ENCODE measurements at regions not wholly inside any gene's neighbourhood (a gene's known extent, or its start where the extent isn't known, plus 50 kb on each side); places are given as distances from the start of the nearest gene placed in this dataset.

DNA sequence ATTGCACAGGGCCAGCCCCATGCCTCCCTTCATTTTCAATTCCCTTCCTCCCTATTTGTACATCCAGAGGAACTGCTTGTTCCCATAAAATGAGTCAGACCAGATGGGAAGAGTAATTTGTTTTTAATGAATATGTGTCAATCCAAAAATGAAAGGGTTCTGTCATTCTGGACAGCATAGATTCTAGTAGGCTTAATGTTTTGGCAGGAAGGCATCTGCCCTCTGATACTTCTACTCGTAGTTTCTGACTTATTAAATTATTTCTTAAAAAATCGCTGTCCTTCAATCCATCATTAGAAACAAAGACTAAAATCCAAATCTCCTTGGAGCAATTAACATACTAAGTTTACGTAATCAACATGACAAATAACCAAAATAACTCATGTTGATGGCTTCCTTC lies 665.5 kb downstream of the TENT5A start:
- no peak for TF ChIP-seq POLR2A (IDR thresholded peaks at IDR 0.05; ENCODE audit: low read length)
- TF ChIP-seq, protein P1, sequence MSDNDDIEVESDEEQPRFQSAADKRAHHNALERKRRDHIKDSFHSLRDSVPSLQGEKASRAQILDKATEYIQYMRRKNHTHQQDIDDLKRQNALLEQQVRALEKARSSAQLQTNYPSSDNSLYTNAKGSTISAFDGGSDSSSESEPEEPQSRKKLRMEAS (IDR thresholded peaks at IDR 0.05): no peak
- no peak for TF ChIP-seq SMC3 (IDR thresholded peaks at IDR 0.05)
- TF ChIP-seq, protein P2, sequence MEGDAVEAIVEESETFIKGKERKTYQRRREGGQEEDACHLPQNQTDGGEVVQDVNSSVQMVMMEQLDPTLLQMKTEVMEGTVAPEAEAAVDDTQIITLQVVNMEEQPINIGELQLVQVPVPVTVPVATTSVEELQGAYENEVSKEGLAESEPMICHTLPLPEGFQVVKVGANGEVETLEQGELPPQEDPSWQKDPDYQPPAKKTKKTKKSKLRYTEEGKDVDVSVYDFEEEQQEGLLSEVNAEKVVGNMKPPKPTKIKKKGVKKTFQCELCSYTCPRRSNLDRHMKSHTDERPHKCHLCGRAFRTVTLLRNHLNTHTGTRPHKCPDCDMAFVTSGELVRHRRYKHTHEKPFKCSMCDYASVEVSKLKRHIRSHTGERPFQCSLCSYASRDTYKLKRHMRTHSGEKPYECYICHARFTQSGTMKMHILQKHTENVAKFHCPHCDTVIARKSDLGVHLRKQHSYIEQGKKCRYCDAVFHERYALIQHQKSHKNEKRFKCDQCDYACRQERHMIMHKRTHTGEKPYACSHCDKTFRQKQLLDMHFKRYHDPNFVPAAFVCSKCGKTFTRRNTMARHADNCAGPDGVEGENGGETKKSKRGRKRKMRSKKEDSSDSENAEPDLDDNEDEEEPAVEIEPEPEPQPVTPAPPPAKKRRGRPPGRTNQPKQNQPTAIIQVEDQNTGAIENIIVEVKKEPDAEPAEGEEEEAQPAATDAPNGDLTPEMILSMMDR (IDR thresholded peaks at IDR 0.05): no peak
- no peak for TF ChIP-seq RNF2 (IDR thresholded peaks at IDR 0.05; ENCODE audit: borderline replicate concordance, low read depth)
- TF ChIP-seq, protein P3, sequence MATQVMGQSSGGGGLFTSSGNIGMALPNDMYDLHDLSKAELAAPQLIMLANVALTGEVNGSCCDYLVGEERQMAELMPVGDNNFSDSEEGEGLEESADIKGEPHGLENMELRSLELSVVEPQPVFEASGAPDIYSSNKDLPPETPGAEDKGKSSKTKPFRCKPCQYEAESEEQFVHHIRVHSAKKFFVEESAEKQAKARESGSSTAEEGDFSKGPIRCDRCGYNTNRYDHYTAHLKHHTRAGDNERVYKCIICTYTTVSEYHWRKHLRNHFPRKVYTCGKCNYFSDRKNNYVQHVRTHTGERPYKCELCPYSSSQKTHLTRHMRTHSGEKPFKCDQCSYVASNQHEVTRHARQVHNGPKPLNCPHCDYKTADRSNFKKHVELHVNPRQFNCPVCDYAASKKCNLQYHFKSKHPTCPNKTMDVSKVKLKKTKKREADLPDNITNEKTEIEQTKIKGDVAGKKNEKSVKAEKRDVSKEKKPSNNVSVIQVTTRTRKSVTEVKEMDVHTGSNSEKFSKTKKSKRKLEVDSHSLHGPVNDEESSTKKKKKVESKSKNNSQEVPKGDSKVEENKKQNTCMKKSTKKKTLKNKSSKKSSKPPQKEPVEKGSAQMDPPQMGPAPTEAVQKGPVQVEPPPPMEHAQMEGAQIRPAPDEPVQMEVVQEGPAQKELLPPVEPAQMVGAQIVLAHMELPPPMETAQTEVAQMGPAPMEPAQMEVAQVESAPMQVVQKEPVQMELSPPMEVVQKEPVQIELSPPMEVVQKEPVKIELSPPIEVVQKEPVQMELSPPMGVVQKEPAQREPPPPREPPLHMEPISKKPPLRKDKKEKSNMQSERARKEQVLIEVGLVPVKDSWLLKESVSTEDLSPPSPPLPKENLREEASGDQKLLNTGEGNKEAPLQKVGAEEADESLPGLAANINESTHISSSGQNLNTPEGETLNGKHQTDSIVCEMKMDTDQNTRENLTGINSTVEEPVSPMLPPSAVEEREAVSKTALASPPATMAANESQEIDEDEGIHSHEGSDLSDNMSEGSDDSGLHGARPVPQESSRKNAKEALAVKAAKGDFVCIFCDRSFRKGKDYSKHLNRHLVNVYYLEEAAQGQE (IDR thresholded peaks at IDR 0.05): no peak
- TF ChIP-seq HEYL (CRISPR knock-in tag; IDR thresholded peaks at IDR 0.05): no peak
- TF ChIP-seq, protein P4, sequence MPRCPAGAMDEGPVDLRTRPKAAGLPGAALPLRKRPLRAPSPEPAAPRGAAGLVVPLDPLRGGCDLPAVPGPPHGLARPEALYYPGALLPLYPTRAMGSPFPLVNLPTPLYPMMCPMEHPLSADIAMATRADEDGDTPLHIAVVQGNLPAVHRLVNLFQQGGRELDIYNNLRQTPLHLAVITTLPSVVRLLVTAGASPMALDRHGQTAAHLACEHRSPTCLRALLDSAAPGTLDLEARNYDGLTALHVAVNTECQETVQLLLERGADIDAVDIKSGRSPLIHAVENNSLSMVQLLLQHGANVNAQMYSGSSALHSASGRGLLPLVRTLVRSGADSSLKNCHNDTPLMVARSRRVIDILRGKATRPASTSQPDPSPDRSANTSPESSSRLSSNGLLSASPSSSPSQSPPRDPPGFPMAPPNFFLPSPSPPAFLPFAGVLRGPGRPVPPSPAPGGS (IDR thresholded peaks at IDR 0.05): no peak
- TF ChIP-seq, protein P5, sequence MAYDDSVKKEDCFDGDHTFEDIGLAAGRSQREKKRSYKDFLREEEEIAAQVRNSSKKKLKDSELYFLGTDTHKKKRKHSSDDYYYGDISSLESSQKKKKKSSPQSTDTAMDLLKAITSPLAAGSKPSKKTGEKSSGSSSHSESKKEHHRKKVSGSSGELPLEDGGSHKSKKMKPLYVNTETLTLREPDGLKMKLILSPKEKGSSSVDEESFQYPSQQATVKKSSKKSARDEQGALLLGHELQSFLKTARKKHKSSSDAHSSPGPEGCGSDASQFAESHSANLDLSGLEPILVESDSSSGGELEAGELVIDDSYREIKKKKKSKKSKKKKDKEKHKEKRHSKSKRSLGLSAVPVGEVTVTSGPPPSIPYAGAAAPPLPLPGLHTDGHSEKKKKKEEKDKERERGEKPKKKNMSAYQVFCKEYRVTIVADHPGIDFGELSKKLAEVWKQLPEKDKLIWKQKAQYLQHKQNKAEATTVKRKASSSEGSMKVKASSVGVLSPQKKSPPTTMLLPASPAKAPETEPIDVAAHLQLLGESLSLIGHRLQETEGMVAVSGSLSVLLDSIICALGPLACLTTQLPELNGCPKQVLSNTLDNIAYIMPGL (CRISPR knock-in tag; IDR thresholded peaks at IDR 0.05; ENCODE audit: borderline replicate concordance): no peak
- no peak for TF ChIP-seq SREBF2 (IDR thresholded peaks at IDR 0.05)
- TF ChIP-seq CHD2 (IDR thresholded peaks at IDR 0.05; ENCODE audit: low read length, partially characterized antibody): no peak
